Heart right ventricle (tissue), 16 donors: ENCODE measurements at regions not wholly inside any gene's neighbourhood (a gene's known extent, or its start where the extent isn't known, plus 50 kb on each side); places are given as distances from the start of the nearest gene placed in this dataset.

Source experiments
- ATAC-seq, 8 donors: fragments of 200-7000 bp; cut with Tn5 transposase; one replicate each; pipeline ENCODE4 v1.9.1; 2020; ENCODE audit warnings: mild to moderate bottlenecking in 8 of 8, moderate library complexity in 8 of 8, moderate number of reproducible peaks in 1 of 8
- DNase-seq, 2 donors: peaks; one replicate each; pipeline ENCODE4 v3.0.0-alpha.2; 2020
- H3K27ac ChIP-seq, 10 donors: fragments of 200-600 bp; sonication (generic) in 2 of 10; one replicate each; pipeline versions ENCODE4 v1.5.0 to v1.8.0; 2020 to 2022; ENCODE audit warnings: mild to moderate bottlenecking in 3 of 10
- H3K27me3 ChIP-seq, 7 donors: fragments of 200-600 bp; one replicate each; pipeline ENCODE4 v1.8.0; 2021 to 2022; ENCODE audit warnings: mild to moderate bottlenecking in 2 of 7
- H3K36me3 ChIP-seq, 9 donors: fragments of 200-600 bp; sonication (generic) in 1 of 9; one replicate each; pipeline versions ENCODE4 v1.5.0 to v1.8.0; 2020 to 2022; ENCODE audit warnings: mild to moderate bottlenecking in 2 of 9
- H3K4me1 ChIP-seq, 9 donors: fragments of 200-600 bp; sonication (generic) in 1 of 9; one replicate each; pipeline versions ENCODE4 v1.5.0 to v1.8.0; 2020 to 2022; ENCODE audit warnings: mild to moderate bottlenecking in 4 of 9
- H3K4me3 ChIP-seq, 10 donors: fragments of 200-600 bp; sonication (generic) in 2 of 10; one replicate each; pipeline versions ENCODE4 v1.5.0 to v1.8.0; 2020 to 2022; ENCODE audit warnings: mild to moderate bottlenecking in 7 of 10, moderate library complexity in 2 of 10
- H3K9me3 ChIP-seq, 11 donors: fragments of 200-600 bp in 10 of 11; sonication (generic) in 2 of 11; one replicate each; pipeline versions ENCODE4 v1.5.0 to v1.8.0; 2013 to 2022; ENCODE audit warnings: mild to moderate bottlenecking in 2 of 11, control low read depth in 1 of 11, moderate library complexity in 1 of 11
- WGBS, 2 donors: extraction: QIAGEN DNeasy Blood & Tissue Kit; methylation state at CpG; one replicate each; pipeline ENCODE4 v1.1.7; 2013; ENCODE audit warnings: inconsistent platforms in 1 of 2; 5-methylcytosine and 5-hydroxymethylcytosine counted together
- intact Hi-C, 10 donors: fragments of 100-400 bp; cut with DNase I; formaldehyde crosslinking; loops; one replicate each; pipeline versions ENCODE4 v1.11.1 to v1.14.2; 2022
- TF ChIP-seq, protein P1 (sequence below), 9 donors: fragments of 200-600 bp; sonication (generic) in 2 of 9; IDR thresholded peaks; one replicate each; pipeline versions ENCODE4 v1.5.0 to v1.8.0; 2021 to 2022; ENCODE audit warnings: antibody characterized with exemption in 9 of 9, mild to moderate bottlenecking in 5 of 9, moderate library complexity in 1 of 9
- donor health status: Arrhythmogenic right ventricular cardiomyopathy.
- donor health status: ischemic (EF 13 %, LVEDD 7.1; RV severe dilation, severe dysfunction).
- donor health status: healthy with polysubstance abuse.
- donor health status: DM: no; HTN: yes; CAD: no.
- donor health status: DM: no; HTN: no; CAD: no.
- donor health status: ischemic (EF 25% LVEDD 6.9; RV normal size, moderate dysfunction).
- donor health status: ischemic (EF 25% LVEDD 5.7; RV mildly dilated, moderate dysfunction).
- donor health status: healthy.
- donor health status: DM: yes; HTN: yes; CAD: no.
- donor health status: Ischemic cardiomyopathy.
- donor health status: ischemic (EF 35%, LVEDD 5.7; RV mildly dilated, moderate dysfunction).
- donor health status: nonischemic (EF 11% LVEDD 7.7; RV severe dilation, severe dysfunction).
- donor health status: DM: yes; HTN: yes; CAD: no.
- donor health status: PGD.
- donor health status: ischemic (EF 29% LVEDD 5.4; RV normal size, mild dysfunction).
- donor health status: nonischemic (EF 23%, LVEDD 6.1; RV moderate dilation, normal function).

DNA sequence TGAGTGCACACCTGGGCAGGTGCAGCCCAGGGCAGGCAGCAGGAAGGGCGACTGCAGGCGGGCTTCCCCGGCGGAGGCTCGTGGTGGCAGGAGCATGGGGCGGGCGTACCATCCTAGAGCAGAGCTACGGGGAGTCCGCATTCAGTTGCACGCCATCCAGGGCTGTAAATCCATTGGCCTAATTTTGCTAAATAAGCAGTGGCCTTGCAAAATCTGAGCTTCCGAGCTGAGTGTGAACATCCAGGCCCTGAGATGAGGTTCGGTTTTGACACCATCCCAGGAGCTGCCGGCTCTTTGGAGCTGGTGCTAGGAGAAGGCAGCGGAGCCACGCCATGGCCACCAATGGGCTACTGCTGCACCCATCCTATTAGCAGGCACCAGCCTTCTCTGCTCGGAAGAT is 664.8 kb downstream of the BRD1 start:
- Histone ChIP-seq H3K4me1 (no peaks in the 10 kb centered on the region), H3K36me3 (no peaks in the 10 kb centered on the region), H3K9me3 (peaks cover 0 to under 1% (median 0%) of the 10 kb centered on the region in 11 donors), H3K4me3 (no peak overlapping the region), H3K27me3 (peaks cover 0 to 45% (median 25%) of the 10 kb centered on the region in 7 donors), H3K27ac (no peak overlapping the region)
- intact Hi-C loops = loop anchor here in 1 of 10 donors (10.0 kb wide), 1 partner anchor 82 kb away; no protein-coding TSS in a partner anchor
- no peak for DNase-seq
- 89 to 90% methylated on average over 16 of the region's 16 CpGs for WGBS, 2 donors
- no peak for ATAC-seq
- TF ChIP-seq, protein P1, sequence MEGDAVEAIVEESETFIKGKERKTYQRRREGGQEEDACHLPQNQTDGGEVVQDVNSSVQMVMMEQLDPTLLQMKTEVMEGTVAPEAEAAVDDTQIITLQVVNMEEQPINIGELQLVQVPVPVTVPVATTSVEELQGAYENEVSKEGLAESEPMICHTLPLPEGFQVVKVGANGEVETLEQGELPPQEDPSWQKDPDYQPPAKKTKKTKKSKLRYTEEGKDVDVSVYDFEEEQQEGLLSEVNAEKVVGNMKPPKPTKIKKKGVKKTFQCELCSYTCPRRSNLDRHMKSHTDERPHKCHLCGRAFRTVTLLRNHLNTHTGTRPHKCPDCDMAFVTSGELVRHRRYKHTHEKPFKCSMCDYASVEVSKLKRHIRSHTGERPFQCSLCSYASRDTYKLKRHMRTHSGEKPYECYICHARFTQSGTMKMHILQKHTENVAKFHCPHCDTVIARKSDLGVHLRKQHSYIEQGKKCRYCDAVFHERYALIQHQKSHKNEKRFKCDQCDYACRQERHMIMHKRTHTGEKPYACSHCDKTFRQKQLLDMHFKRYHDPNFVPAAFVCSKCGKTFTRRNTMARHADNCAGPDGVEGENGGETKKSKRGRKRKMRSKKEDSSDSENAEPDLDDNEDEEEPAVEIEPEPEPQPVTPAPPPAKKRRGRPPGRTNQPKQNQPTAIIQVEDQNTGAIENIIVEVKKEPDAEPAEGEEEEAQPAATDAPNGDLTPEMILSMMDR (IDR thresholded peaks at IDR 0.05) = no peak

DNA sequence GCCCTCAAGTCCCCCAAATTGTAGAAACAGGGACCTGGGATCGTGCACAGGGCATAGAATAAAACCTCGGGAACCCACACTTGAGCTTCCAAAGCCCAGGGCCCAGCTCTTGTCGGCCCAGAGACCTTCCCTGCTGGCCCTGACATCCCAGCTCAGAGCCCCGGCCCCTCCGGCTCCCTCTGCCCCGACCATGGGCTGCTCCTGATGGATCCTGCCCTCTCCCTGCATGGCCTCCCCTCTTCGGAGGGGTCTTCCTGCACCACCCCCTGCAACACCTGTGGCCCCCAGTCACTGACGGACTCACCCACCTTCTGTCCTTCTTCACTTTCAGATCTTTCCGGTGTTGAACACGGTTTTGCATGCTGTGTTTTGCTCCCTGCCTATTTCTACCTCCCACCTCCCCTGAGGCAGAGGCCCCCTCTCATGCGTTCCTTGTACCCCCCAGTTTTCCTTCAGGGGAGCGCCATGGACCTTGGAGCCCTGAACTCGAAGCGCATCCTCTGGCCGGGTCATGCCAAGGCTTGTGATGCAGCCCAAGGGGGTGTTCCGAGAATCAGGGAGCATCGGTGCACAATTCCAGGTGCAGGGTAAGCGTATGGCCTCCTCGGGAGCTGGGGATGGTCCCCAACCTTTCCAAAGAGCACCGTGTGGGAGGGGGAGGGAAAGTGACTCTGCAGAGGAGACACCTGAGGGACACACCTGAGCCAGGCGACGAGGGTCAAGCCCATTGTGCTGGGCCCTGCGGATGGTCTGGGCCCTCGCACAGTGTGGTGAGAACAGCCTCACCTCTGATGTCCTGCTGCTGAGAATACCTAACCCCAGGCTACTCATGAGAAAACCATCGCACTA is 666.4 kb downstream of the BRD1 start:
- 82 to 85% methylated on average over 25 of the region's 25 CpGs for WGBS, 2 donors
- no peak for DNase-seq

DNA sequence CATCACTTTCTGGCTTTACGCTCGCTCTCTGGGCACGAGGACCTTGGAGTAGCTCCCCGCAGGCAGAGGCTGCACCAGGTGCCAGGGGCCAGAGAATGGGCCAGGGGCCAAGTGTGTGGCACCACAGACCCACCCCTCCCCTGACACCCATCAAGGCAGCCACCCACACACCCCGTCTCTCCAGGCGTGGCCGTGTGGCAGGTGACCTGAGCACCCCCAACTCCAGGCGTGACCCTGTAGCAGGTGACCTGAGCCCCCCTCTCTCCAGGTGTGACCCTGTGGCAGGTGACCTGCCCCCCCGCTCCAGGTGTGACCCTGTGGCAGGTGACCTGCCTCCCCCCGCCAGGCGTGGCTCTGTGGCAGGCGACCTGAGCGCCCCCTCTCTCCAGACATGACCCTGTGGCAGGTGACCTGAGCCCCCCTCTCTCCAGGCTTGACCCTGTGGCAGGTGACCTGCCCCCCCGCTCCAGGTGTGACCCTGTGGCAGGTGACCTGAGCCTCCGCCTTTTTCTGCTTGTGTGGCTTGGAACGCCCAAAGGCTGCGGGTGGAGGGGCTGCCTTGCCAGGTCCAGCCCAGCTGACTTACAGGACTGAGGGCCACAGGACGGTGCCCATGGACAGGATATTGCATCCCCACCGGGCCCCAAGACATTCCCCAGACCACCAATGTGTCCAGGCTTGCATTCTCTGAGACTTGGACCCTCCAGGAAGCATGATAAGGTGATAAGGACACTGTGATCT is 667.2 kb downstream of the BRD1 start:
- H3K4me1 ChIP-seq = no peaks in the 10 kb centered on the region
- H3K27ac ChIP-seq = no peak overlapping the region
- no peak overlapping the region for H3K4me3 ChIP-seq
- TF ChIP-seq, protein P1 (IDR thresholded peaks at IDR 0.05) = no peak
- peaks cover 0 to 49% (median 25%) of the 10 kb centered on the region in 7 donors for H3K27me3 ChIP-seq
- DNase-seq (no peak), ATAC-seq (peak in 1 of 8 donors; percentile 14)
- no peaks in the 10 kb centered on the region for H3K9me3 ChIP-seq
- no peaks in the 10 kb centered on the region for H3K36me3 ChIP-seq
- WGBS, 2 donors = 73 to 84% methylated on average over 17 to 19 of the region's 19 CpGs
- intact Hi-C loops = loop anchor here in 1 of 10 donors (10.0 kb wide), 1 partner anchor 84 kb away; no protein-coding TSS in a partner anchor

More for the DNA sequence above, 666.4 kb downstream of the BRD1 start:
- TF ChIP-seq, protein P1 (IDR thresholded peaks at IDR 0.05) = no peak
- Histone ChIP-seq H3K4me1 (no peaks in the 10 kb centered on the region), H3K27me3 (peaks cover 0 to 48% (median 25%) of the 10 kb centered on the region in 7 donors), H3K4me3 (no peak overlapping the region), H3K9me3 (no peaks in the 10 kb centered on the region), H3K27ac (no peak overlapping the region), H3K36me3 (no peaks in the 10 kb centered on the region)
- intact Hi-C loops = loop anchor here in 1 of 10 donors (10.0 kb wide), 1 partner anchor 84 kb away; no protein-coding TSS in a partner anchor
- ATAC-seq = no peak

DNA sequence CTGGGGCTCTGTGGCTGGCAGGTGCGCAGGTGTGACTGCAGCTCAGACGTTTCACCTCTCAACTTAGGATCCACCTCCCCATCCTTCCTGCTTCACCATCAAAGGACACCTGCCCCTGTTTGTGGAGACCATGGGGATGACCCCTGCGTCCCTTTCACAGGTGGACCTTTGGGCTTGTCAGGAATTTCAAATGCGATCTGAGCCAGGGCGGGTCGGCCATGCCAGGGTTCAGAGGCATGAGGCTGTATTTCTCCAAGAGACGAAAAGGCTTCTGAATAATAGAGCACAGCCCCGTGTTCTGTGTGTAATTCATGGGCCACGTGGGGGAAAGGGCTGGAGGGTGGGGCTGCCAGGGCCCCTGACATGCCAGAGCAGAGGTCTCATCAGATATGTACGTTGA is 668.0 kb downstream of the BRD1 start:
- 79 to 80% methylated on average over 10 of the region's 10 CpGs for WGBS, 2 donors
- ATAC-seq (no peak), DNase-seq (no peak)
- TF ChIP-seq, protein P1 (IDR thresholded peaks at IDR 0.05) = no peak
- no peak overlapping the region for H3K4me3 ChIP-seq
- intact Hi-C loops = loop anchor here in 1 of 10 donors (10.0 kb wide), 1 partner anchor 85 kb away; no protein-coding TSS in a partner anchor
- H3K36me3 ChIP-seq = no peaks in the 10 kb centered on the region
- H3K27me3 ChIP-seq = peaks cover 0 to 52% (median 25%) of the 10 kb centered on the region in 7 donors
- H3K9me3 ChIP-seq = no peaks in the 10 kb centered on the region
- no peak overlapping the region for H3K27ac ChIP-seq
- H3K4me1 ChIP-seq = no peaks in the 10 kb centered on the region
